HCT116 (cell line): ENCODE measurements at regions not wholly inside any gene's neighbourhood (a gene's known extent, or its start where the extent isn't known, plus 50 kb on each side); places are given as distances from the start of the nearest gene placed in this dataset.

Experiments
- ATAC-seq: fragments of 200-7000 bp; cut with Tn5 transposase; 2 replicates; pipeline ENCODE4 v1.9.1; 2020; ENCODE audit warnings: mild to moderate bottlenecking, moderate library complexity
- BruUV-seq: library from RNA; stranded (reverse); fragments of 400-500 nt; replicated peaks from 2 replicates; lab custom pipeline; 2021; lab: Mats Ljungman, UMichigan
- CTCF ChIA-PET: fragments of 300-600 bp; sonication (Branson Sonifier 250); formaldehyde crosslinking; loops from one replicate; lab custom pipeline; 2021; ENCODE audit warnings: antibody characterized with exemption; lab: Charles Lee
- POLR2A ChIA-PET: fragments of 300-600, 350-600 bp; sonication (Branson Sonifier 250); formaldehyde crosslinking; loops from one replicate; lab custom pipeline; 2021; ENCODE audit warnings: antibody characterized with exemption; lab: Charles Lee
- RAD21 ChIA-PET, 2 experiments: fragments of 300-600 bp; sonication (Branson Sonifier 250); formaldehyde crosslinking; loops; one replicate each; lab custom pipeline; 2023; ENCODE audit warnings: low total read pairs in 2 of 2; ENCODE audit not compliant: uncharacterized antibody in 2 of 2, unreplicated experiment in 2 of 2, low non-redundant PET in 1 of 2; lab: Charles Lee
- DNase-seq: peaks from one replicate; pipeline ENCODE4 v3.0.0-alpha.2; 2010; ENCODE audit warnings: low read depth, low spot score
- H2AFZ ChIP-seq: fragments of 200-600 bp; shearing (Covaris generic), sonication (generic); 2 replicates; pipeline ENCODE4 v1.6.1; 2017; ENCODE audit warnings: low read depth, mixed run types, mixed read lengths, antibody characterized with exemption, low read length; ENCODE audit not compliant: poor library complexity, severe bottlenecking
- H3K27ac ChIP-seq: 2 replicates; pipeline ENCODE4 v1.5.1; 2012; ENCODE audit warnings: low read depth, low read length
- H3K27me3 ChIP-seq: fragments of 200-600 bp; sonication (generic); 2 replicates; pipeline ENCODE4 v1.6.1; 2016; ENCODE audit warnings: mixed run types, low read length, mixed read lengths; ENCODE audit not compliant: insufficient read depth
- H3K36me3 ChIP-seq, 2 experiments: fragments of 200-500 bp in 1 of 2; fragments of 200-600 bp in 1 of 2; sonication (Bioruptor generic) in 1 of 2; sonication (generic) in 1 of 2; 2 replicates each; pipeline versions ENCODE4 v1.5.1 to v1.6.1; 2014 to 2016; ENCODE audit warnings: low read length in 2 of 2, inconsistent platforms in 1 of 2, mixed read lengths in 1 of 2, mixed run types in 1 of 2; ENCODE audit not compliant: insufficient read depth in 2 of 2, control insufficient read depth in 1 of 2
- H3K4me1 ChIP-seq, 2 experiments: fragments of 200-600 bp in 1 of 2; sonication (generic) in 1 of 2; 2 replicates each; pipeline versions ENCODE4 v1.5.1 to v1.6.1; 2012 to 2017; ENCODE audit warnings: low read length in 2 of 2, inconsistent platforms in 1 of 2, mild to moderate bottlenecking in 1 of 2, mixed read lengths in 1 of 2, mixed run types in 1 of 2, moderate library complexity in 1 of 2; ENCODE audit not compliant: insufficient read depth in 2 of 2, control insufficient read depth in 1 of 2
- H3K4me2 ChIP-seq: fragments of 200-600 bp; sonication (generic); 2 replicates; pipeline ENCODE4 v1.6.1; 2017; ENCODE audit warnings: mixed run types, low read length, mixed read lengths
- H3K4me3 ChIP-seq, 2 experiments: fragments of 200-600 bp in 1 of 2; sonication (generic) in 1 of 2; replicated peaks in 1 of 2; 2 replicates each; pipeline ENCODE4 v1.5.1; 2011 to 2016; ENCODE audit warnings: low read length in 2 of 2, control low read depth in 1 of 2, low read depth in 1 of 2, mild to moderate bottlenecking in 1 of 2, mixed read lengths in 1 of 2, mixed run types in 1 of 2
- H3K79me2 ChIP-seq: fragments of 200-600 bp; sonication (generic); 2 replicates; pipeline ENCODE4 v1.6.1; 2017; ENCODE audit warnings: mild to moderate bottlenecking, mixed run types, low read length, moderate library complexity, mixed read lengths; ENCODE audit not compliant: insufficient read depth
- H3K9ac ChIP-seq: fragments of 200-600 bp; sonication (generic); 2 replicates; pipeline ENCODE4 v1.6.1; 2016; ENCODE audit warnings: low read length, mixed read lengths
- H3K9me2 ChIP-seq: fragments of 200-600 bp; sonication (generic), shearing (Covaris generic); 2 replicates; pipeline ENCODE4 v1.6.1; 2017; ENCODE audit warnings: mixed run types, mild to moderate bottlenecking, moderate library complexity; ENCODE audit not compliant: insufficient read depth
- H3K9me3 ChIP-seq, 2 experiments: fragments of 200-500 bp in 1 of 2; fragments of 200-600 bp in 1 of 2; sonication (Bioruptor generic) in 1 of 2; sonication (generic) in 1 of 2; 2 replicates each; pipeline ENCODE4 v1.6.1; 2014 to 2017; ENCODE audit warnings: low read length in 2 of 2, mixed read lengths in 2 of 2, inconsistent platforms in 1 of 2, low read depth in 1 of 2, mild to moderate bottlenecking in 1 of 2, mixed run types in 1 of 2, moderate library complexity in 1 of 2; ENCODE audit not compliant: control insufficient read depth in 1 of 2, insufficient read depth in 1 of 2
- H4K20me1 ChIP-seq: fragments of 200-600 bp; sonication (generic), shearing (Covaris generic); 2 replicates; pipeline ENCODE4 v1.6.1; 2017; ENCODE audit warnings: mixed run types, mild to moderate bottlenecking, moderate library complexity; ENCODE audit not compliant: insufficient read depth
- CBX3 ChIP-seq: IDR thresholded peaks from 2 replicates; pipeline ENCODE4 v1.6.1; 2012; ENCODE audit warnings: low read depth
- CEBPB ChIP-seq: IDR thresholded peaks from 2 replicates; pipeline ENCODE4 v1.6.1; 2012; ENCODE audit warnings: low read depth
- EGR1 ChIP-seq: IDR thresholded peaks from 2 replicates; pipeline ENCODE4 v1.6.1; 2012; ENCODE audit warnings: low read depth
- ELF1 ChIP-seq: IDR thresholded peaks from 2 replicates; pipeline ENCODE4 v1.6.1; 2012; ENCODE audit warnings: low read depth, borderline replicate concordance
- POLR2A ChIP-seq: IDR thresholded peaks from 2 replicates; pipeline ENCODE4 v1.7.0; 2011; ENCODE audit warnings: borderline replicate concordance; ENCODE audit not compliant: insufficient read depth, insufficient read length; ENCODE audit errors: extremely low read depth
- POLR2AphosphoS5 ChIP-seq: IDR thresholded peaks from 2 replicates; pipeline ENCODE4 v1.6.1; 2011; ENCODE audit warnings: mild to moderate bottlenecking, low read depth, low read length, moderate library complexity
- SIN3A ChIP-seq: IDR thresholded peaks from 2 replicates; pipeline ENCODE4 v1.6.1; 2012; ENCODE audit warnings: low read depth
- SRF ChIP-seq: IDR thresholded peaks from 2 replicates; pipeline ENCODE4 v1.6.1; 2012; ENCODE audit warnings: low read depth
- TCF7L2 ChIP-seq: IDR thresholded peaks from 2 replicates; pipeline ENCODE4 v1.7.0; 2011; ENCODE audit warnings: borderline replicate concordance, inconsistent platforms; ENCODE audit not compliant: insufficient read depth, insufficient read length; ENCODE audit errors: extremely low read depth
- ZFX ChIP-seq: fragments of 450-650 bp; IDR thresholded peaks from 2 replicates; pipeline ENCODE4 v1.6.1; 2017
- ZNF274 ChIP-seq: fragments of 200-500 bp; sonication (Bioruptor generic); IDR thresholded peaks from 2 replicates; pipeline ENCODE4 v1.6.1; 2014; ENCODE audit warnings: mild to moderate bottlenecking, low read depth, low read length, inconsistent platforms
- intact Hi-C: fragments of 100-400 bp; cut with micrococcal nuclease; formaldehyde crosslinking; loops from 2 replicates; pipeline ENCODE4 v1.10.0; 2022
- TF ChIP-seq, protein P1 (sequence below): IDR thresholded peaks from 2 replicates; pipeline ENCODE4 v1.6.1; 2012
- TF ChIP-seq, protein P2 (sequence below): IDR thresholded peaks from 2 replicates; pipeline ENCODE4 v1.6.1; 2012; ENCODE audit warnings: low read depth

DNA sequence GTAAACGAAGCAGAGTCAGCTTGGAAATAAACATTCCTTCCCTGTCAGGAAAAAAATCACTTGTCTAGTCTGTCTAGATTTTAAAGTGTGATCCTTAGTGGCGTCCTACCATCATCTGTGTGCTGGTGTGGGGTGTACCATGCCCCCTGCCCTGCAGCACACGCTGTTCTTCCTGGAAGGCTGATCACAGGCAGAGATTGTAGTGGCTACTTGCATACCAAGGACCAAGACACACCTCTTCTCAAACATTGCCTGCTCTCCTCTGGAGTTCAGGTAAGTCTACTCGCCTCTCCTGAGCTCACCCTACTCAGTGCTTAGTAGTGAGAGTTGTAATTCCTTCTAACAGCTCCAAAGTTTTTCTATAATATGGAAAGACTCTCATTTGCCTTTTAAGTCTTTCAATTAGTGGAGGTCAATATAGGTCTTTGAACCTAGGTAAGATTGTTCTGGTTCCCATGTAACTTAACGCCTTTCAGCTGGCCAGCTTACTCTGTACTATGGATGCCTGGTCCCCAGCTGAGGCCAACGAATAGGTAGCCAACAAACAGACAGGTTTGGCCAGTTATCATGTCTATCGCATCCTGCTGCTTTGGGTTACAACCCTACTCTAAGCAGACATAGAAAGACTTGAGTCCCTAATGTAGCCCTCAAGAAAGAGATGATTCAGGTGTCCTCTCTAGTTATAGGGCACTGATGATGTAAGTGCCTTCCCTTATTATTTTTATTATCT lies 55.4 kb downstream of the XCL1 start:
- BruUV-seq = no TSS peak
- H3K4me2 ChIP-seq = no peak overlapping the region
- no peak overlapping the region for H3K9ac ChIP-seq
- ChIA-PET RAD21 (no interaction called here), CTCF (no interaction called here), POLR2A (no interaction called here)
- no peaks in the 10 kb centered on the region for H3K27me3 ChIP-seq
- no peaks in the 10 kb centered on the region for H3K79me2 ChIP-seq
- no peak overlapping the region for H3K4me3 ChIP-seq
- no peaks in the 10 kb centered on the region for H3K9me3 ChIP-seq
- H3K4me1 ChIP-seq = peaks cover 0 to 18% of the 10 kb centered on the region in 2 experiments; a peak in 2 of 4 replicates
- DNase-seq = no peak
- no peak overlapping the region for H3K27ac ChIP-seq
- H3K36me3 ChIP-seq = no peaks in the 10 kb centered on the region
- ATAC-seq = no peak
- no peak overlapping the region for H2AFZ ChIP-seq
- intact Hi-C loops = no loop called here
- no peaks in the 10 kb centered on the region for H3K9me2 ChIP-seq
- TF ChIP-seq, protein P1, sequence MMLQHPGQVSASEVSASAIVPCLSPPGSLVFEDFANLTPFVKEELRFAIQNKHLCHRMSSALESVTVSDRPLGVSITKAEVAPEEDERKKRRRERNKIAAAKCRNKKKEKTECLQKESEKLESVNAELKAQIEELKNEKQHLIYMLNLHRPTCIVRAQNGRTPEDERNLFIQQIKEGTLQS = no peak
- no peak for TF ChIP-seq ZNF274
- no peak for TF ChIP-seq CBX3
- no peak for TF ChIP-seq TCF7L2
- no peak for TF ChIP-seq POLR2AphosphoS5
- no peak for TF ChIP-seq ELF1
- TF ChIP-seq ZFX = no peak
- TF ChIP-seq SIN3A = no peak
- H4K20me1 ChIP-seq = no peaks in the 10 kb centered on the region

DNA sequence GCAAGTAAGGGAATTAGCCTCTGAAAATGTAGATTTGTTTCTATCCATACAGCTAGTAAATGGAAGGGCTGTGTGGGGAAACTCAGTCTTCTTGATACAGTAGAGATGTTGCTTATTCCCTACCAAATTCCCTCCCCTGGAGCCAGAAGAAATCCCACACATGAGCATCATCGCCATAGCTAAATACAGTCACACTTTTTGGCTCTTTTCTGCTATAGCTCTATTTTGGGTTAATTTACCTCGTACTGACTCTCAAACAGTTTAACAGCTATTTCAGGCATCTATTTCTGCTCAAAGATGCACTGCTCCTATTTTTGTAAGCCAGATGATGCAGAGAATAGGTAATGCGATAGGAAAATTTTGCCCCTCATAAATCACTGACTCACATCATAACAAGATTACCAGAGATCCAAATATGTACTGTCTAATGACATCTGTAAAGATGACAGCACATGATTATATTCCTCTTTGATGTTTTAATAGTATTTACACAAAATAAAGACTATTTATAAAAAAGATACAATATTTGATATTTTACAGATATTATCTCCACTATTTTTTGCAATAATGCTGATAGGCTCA lies 58.6 kb downstream of the XCL1 start:
- Histone ChIP-seq H3K79me2 (no peaks in the 10 kb centered on the region), H3K4me2 (no peak overlapping the region), H3K27me3 (no peaks in the 10 kb centered on the region), H4K20me1 (no peaks in the 10 kb centered on the region), H2AFZ (no peak overlapping the region), H3K27ac (no peak overlapping the region), H3K4me3 (no peak overlapping the region), H3K36me3 (no peaks in the 10 kb centered on the region), H3K9me3 (no peaks in the 10 kb centered on the region), H3K9ac (no peak overlapping the region), H3K4me1 (peaks cover 0 to 9% of the 10 kb centered on the region in 2 experiments; a peak in 1 of 4 replicates), H3K9me2 (no peaks in the 10 kb centered on the region)
- ChIA-PET POLR2A (no interaction called here), CTCF (no interaction called here), RAD21 (no interaction called here)
- TF ChIP-seq EGR1 (no peak), CEBPB (no peak), SRF (no peak), ZFX (no peak), POLR2A (no peak), POLR2AphosphoS5 (no peak)
- TF ChIP-seq, protein P2, sequence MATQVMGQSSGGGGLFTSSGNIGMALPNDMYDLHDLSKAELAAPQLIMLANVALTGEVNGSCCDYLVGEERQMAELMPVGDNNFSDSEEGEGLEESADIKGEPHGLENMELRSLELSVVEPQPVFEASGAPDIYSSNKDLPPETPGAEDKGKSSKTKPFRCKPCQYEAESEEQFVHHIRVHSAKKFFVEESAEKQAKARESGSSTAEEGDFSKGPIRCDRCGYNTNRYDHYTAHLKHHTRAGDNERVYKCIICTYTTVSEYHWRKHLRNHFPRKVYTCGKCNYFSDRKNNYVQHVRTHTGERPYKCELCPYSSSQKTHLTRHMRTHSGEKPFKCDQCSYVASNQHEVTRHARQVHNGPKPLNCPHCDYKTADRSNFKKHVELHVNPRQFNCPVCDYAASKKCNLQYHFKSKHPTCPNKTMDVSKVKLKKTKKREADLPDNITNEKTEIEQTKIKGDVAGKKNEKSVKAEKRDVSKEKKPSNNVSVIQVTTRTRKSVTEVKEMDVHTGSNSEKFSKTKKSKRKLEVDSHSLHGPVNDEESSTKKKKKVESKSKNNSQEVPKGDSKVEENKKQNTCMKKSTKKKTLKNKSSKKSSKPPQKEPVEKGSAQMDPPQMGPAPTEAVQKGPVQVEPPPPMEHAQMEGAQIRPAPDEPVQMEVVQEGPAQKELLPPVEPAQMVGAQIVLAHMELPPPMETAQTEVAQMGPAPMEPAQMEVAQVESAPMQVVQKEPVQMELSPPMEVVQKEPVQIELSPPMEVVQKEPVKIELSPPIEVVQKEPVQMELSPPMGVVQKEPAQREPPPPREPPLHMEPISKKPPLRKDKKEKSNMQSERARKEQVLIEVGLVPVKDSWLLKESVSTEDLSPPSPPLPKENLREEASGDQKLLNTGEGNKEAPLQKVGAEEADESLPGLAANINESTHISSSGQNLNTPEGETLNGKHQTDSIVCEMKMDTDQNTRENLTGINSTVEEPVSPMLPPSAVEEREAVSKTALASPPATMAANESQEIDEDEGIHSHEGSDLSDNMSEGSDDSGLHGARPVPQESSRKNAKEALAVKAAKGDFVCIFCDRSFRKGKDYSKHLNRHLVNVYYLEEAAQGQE = no peak
- TF ChIP-seq, protein P1 = no peak
- intact Hi-C loops = no loop called here
- ATAC-seq = no peak
- DNase-seq = no peak
- BruUV-seq = no TSS peak
